CD4-positive, CD25-positive, alpha-beta regulatory T cell (primary cell): ENCODE measurements at regions not wholly inside any gene's neighbourhood (a gene's known extent, or its start where the extent isn't known, plus 50 kb on each side); places are given as distances from the start of the nearest gene placed in this dataset.

Experiments used
- ATAC-seq, 2 donors: fragments of 150-1000 bp; cut with Tn5 transposase; one replicate each; pipeline ENCODE4 v1.10.0; 2021; ENCODE audit warnings: low read depth in 2 of 2, moderate number of reproducible peaks in 2 of 2, moderate library complexity in 1 of 2
- DNase-seq, 3 donors: peaks; one replicate each; pipeline versions ENCODE4 v3.0.0 to v3.0.0-alpha.2; 2012 to 2022; ENCODE audit warnings: mixed read lengths in 1 of 3
- H3K27ac ChIP-seq: one replicate; pipeline ENCODE4 v1.7.0; 2013; ENCODE audit warnings: mild to moderate bottlenecking, low read length; ENCODE audit not compliant: insufficient read depth, poor library complexity, severe bottlenecking
- H3K27me3 ChIP-seq: one replicate; pipeline ENCODE4 v1.7.0; 2013; ENCODE audit warnings: low read length; ENCODE audit not compliant: control insufficient read depth, insufficient read depth
- H3K36me3 ChIP-seq: one replicate; pipeline ENCODE4 v1.7.0; 2013; ENCODE audit warnings: mild to moderate bottlenecking, low read length, moderate library complexity; ENCODE audit not compliant: control insufficient read depth, insufficient read depth
- H3K4me1 ChIP-seq: 2 replicates; pipeline ENCODE4 v1.7.0; 2013; ENCODE audit warnings: mild to moderate bottlenecking, low read length; ENCODE audit not compliant: insufficient read depth, control insufficient read depth, poor library complexity, severe bottlenecking
- H3K4me3 ChIP-seq: one replicate; pipeline ENCODE4 v1.7.0; 2013; ENCODE audit warnings: low read depth, mild to moderate bottlenecking, low read length, moderate library complexity
- H3K9me3 ChIP-seq, 2 experiments: 1 replicate in 1 of 2; 2 replicates in 1 of 2; pipeline ENCODE4 v1.7.0; 2013; ENCODE audit warnings: low read length in 2 of 2, mild to moderate bottlenecking in 1 of 2, moderate library complexity in 1 of 2; ENCODE audit not compliant: control insufficient read depth in 2 of 2
- H3K27ac Mint-ChIP-seq, 3 donors: one replicate each; pipeline ENCODE4 v1.8.0; 2020 to 2022; ENCODE audit warnings: mild to moderate bottlenecking in 3 of 3, mixed read lengths in 3 of 3, moderate library complexity in 2 of 3
- H3K27me3 Mint-ChIP-seq: one replicate; pipeline ENCODE4 v1.8.0; 2022; ENCODE audit warnings: mild to moderate bottlenecking, mixed read lengths
- H3K36me3 Mint-ChIP-seq: one replicate; pipeline ENCODE4 v1.8.0; 2020; ENCODE audit warnings: mixed read lengths
- H3K4me1 Mint-ChIP-seq, 4 donors: one replicate each; pipeline ENCODE4 v1.8.0; 2020 to 2022; ENCODE audit warnings: mixed read lengths in 4 of 4, mild to moderate bottlenecking in 1 of 4
- H3K4me3 Mint-ChIP-seq, 4 donors: one replicate each; pipeline ENCODE4 v1.8.0; 2020 to 2022; ENCODE audit warnings: mild to moderate bottlenecking in 4 of 4, mixed read lengths in 4 of 4, moderate library complexity in 3 of 4
- H3K9me3 Mint-ChIP-seq, 7 donors: one replicate each; pipeline ENCODE4 v1.8.0; 2020 to 2022; ENCODE audit warnings: mixed read lengths in 7 of 7, mild to moderate bottlenecking in 3 of 7, moderate library complexity in 2 of 7

GRCh38 chr3:153625506-153625905 lies 463.5 kb downstream of the RAP2B start:
- peaks cover 27 to 84% (median 50%) of the 10 kb centered on the region in 4 donors for H3K4me1 Mint-ChIP-seq
- peaks cover 36% of the 10 kb centered on the region for H3K4me1 ChIP-seq
- H3K4me3 ChIP-seq: no peak overlapping the region
- no peak overlapping the region for H3K27ac ChIP-seq
- peaks cover 2% of the 10 kb centered on the region for H3K27me3 ChIP-seq
- no peak for DNase-seq
- peaks cover 0 to 5% (median 0%) of the 10 kb centered on the region in 7 donors for H3K9me3 Mint-ChIP-seq
- ATAC-seq: no peak
- H3K27me3 Mint-ChIP-seq: no peaks in the 10 kb centered on the region
- no peaks in the 10 kb centered on the region for H3K36me3 ChIP-seq
- peaks cover 0 to 2% of the 10 kb centered on the region in 2 experiments for H3K9me3 ChIP-seq
- H3K36me3 Mint-ChIP-seq: no peaks in the 10 kb centered on the region
- peak overlapping the region; percentile 68 to 93 (median 72) for H3K27ac Mint-ChIP-seq
- no peak overlapping the region for H3K4me3 Mint-ChIP-seq

DNA sequence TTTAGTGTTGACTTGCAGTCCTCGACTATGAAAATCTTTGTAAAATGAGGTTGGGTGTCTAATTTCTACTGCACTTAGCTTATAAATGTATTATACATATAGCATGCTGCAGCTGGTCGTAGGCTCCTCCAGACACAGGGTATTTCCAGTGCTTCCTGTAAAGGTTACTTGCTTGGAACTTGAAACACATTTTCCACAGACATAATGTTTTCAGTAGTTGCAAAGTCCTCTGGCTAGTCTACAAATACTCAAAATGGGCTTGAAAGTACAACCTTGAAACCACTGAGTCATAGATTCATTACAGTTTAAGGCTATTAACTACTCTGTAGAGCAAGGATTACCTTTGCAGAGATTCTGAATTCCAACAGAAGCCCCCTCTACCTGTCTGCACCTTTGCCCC lies 464.1 kb downstream of the RAP2B start:
- peaks cover 2% of the 10 kb centered on the region for H3K27me3 ChIP-seq
- peaks cover 36% of the 10 kb centered on the region for H3K4me1 ChIP-seq
- ATAC-seq (no peak), DNase-seq (no peak)
- Mint-ChIP-seq H3K27me3 (no peaks in the 10 kb centered on the region), H3K9me3 (no peaks in the 10 kb centered on the region), H3K4me1 (peaks cover 27 to 83% (median 47%) of the 10 kb centered on the region in 4 donors), H3K4me3 (no peak overlapping the region), H3K27ac (no peak overlapping the region), H3K36me3 (no peaks in the 10 kb centered on the region)
- no peak overlapping the region for H3K4me3 ChIP-seq
- no peak overlapping the region for H3K27ac ChIP-seq
- no peaks in the 10 kb centered on the region for H3K9me3 ChIP-seq
- H3K36me3 ChIP-seq: no peaks in the 10 kb centered on the region

- Mint-ChIP-seq H3K36me3 (no peaks in the 10 kb centered on the region), H3K27me3 (peaks cover 4% of the 10 kb centered on the region), H3K27ac (peak overlapping the region in 1 of 3 donors; percentile 57), H3K4me3 (peak overlapping the region in 2 of 4 donors; percentile 39 to 52), H3K9me3 (no peaks in the 10 kb centered on the region), H3K4me1 (peaks cover 16 to 70% (median 29%) of the 10 kb centered on the region in 4 donors)
- peak overlapping the region; percentile 29 for H3K4me3 ChIP-seq
- H3K4me1 ChIP-seq: peaks cover 13% of the 10 kb centered on the region
- no peak for DNase-seq
- ATAC-seq: no peak
- peaks cover 2% of the 10 kb centered on the region for H3K27me3 ChIP-seq
- H3K27ac ChIP-seq: no peak overlapping the region
- H3K36me3 ChIP-seq: no peaks in the 10 kb centered on the region
- no peaks in the 10 kb centered on the region for H3K9me3 ChIP-seq
These were observed 466.6 kb downstream of the RAP2B start for GRCh38 chr3:153628591-153628990.

GRCh38 chr3:153629148-153629547 lies 467.1 kb downstream of the RAP2B start:
- no peaks in the 10 kb centered on the region for H3K36me3 Mint-ChIP-seq
- Histone ChIP-seq H3K36me3 (no peaks in the 10 kb centered on the region), H3K9me3 (no peaks in the 10 kb centered on the region), H3K4me3 (no peak overlapping the region), H3K27ac (no peak overlapping the region), H3K27me3 (peaks cover 2% of the 10 kb centered on the region), H3K4me1 (peaks cover 7% of the 10 kb centered on the region)
- peaks cover 4% of the 10 kb centered on the region for H3K27me3 Mint-ChIP-seq
- H3K27ac Mint-ChIP-seq: no peak overlapping the region
- no peak overlapping the region for H3K4me3 Mint-ChIP-seq
- DNase-seq: no peak
- no peak for ATAC-seq
- no peaks in the 10 kb centered on the region for H3K9me3 Mint-ChIP-seq
- peaks cover 13 to 64% (median 25%) of the 10 kb centered on the region in 4 donors for H3K4me1 Mint-ChIP-seq

GRCh38 chr3:153631102-153631501 lies 469.1 kb downstream of the RAP2B start:
- ATAC-seq: no peak
- no peaks in the 10 kb centered on the region for H3K4me1 ChIP-seq
- no peaks in the 10 kb centered on the region for H3K36me3 Mint-ChIP-seq
- H3K27ac Mint-ChIP-seq: no peak overlapping the region
- no peak overlapping the region for H3K27ac ChIP-seq
- H3K27me3 ChIP-seq: peaks cover 2% of the 10 kb centered on the region
- no peaks in the 10 kb centered on the region for H3K9me3 Mint-ChIP-seq
- H3K27me3 Mint-ChIP-seq: peaks cover 4% of the 10 kb centered on the region
- no peak overlapping the region for H3K4me3 ChIP-seq
- H3K36me3 ChIP-seq: no peaks in the 10 kb centered on the region
- H3K4me3 Mint-ChIP-seq: no peak overlapping the region
- H3K4me1 Mint-ChIP-seq: peaks cover 0 to 50% (median 15%) of the 10 kb centered on the region in 4 donors
- no peaks in the 10 kb centered on the region for H3K9me3 ChIP-seq
- DNase-seq: no peak

DNA sequence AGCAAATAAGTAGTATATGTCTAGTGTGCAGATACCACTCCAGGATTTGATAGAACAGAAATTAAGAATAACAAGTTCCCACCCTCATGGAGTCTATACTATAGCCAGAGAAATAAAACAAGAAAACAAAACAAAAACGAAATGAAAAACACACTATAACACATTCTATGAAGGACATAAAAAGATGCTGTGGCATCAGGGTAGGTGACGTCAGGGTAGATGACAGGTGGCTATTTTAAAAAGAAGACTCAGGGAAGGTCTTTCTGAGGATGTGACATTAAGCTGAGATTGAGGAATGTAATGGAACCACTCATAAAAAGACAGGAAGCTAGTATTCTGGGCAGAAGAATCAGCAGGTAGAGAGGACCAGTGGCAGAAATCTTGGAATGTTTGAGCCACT lies 469.6 kb downstream of the RAP2B start:
- no peak overlapping the region for H3K4me3 ChIP-seq
- peaks cover 0 to 45% (median 13%) of the 10 kb centered on the region in 4 donors for H3K4me1 Mint-ChIP-seq
- H3K9me3 ChIP-seq: no peaks in the 10 kb centered on the region
- H3K27me3 ChIP-seq: peaks cover 5% of the 10 kb centered on the region
- no peak overlapping the region for H3K4me3 Mint-ChIP-seq
- no peak for DNase-seq
- H3K4me1 ChIP-seq: no peaks in the 10 kb centered on the region
- no peaks in the 10 kb centered on the region for H3K9me3 Mint-ChIP-seq
- no peak overlapping the region for H3K27ac ChIP-seq
- no peaks in the 10 kb centered on the region for H3K36me3 Mint-ChIP-seq
- H3K27me3 Mint-ChIP-seq: peaks cover 4% of the 10 kb centered on the region
- H3K36me3 ChIP-seq: no peaks in the 10 kb centered on the region
- H3K27ac Mint-ChIP-seq: peak overlapping the region in 1 of 3 donors; percentile 26
- no peak for ATAC-seq

DNA sequence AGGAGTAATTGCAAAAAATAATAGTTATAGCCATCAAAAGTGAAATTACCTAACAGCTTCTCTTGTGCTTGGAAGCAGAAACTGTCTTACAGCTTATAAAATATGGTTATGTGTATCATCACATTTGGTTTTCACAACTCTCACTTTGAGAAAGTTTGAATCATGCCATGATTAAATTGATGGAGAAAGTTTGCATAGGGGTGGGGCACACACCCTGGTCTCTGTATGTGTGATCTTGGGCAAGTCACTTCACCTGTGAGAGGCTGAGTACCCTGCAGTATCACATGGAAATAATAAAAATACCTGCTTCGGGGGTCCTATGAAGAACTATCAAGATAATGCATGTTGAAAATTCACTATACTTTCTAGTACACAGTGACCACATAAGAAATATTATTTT lies 471.4 kb downstream of the RAP2B start:
- H3K36me3 ChIP-seq: no peaks in the 10 kb centered on the region
- no peaks in the 10 kb centered on the region for H3K9me3 ChIP-seq
- no peak overlapping the region for H3K27ac ChIP-seq
- Mint-ChIP-seq H3K36me3 (no peaks in the 10 kb centered on the region), H3K27ac (no peak overlapping the region), H3K4me3 (no peak overlapping the region), H3K27me3 (peaks cover 4% of the 10 kb centered on the region), H3K9me3 (no peaks in the 10 kb centered on the region), H3K4me1 (peaks cover 0 to 33% (median 9%) of the 10 kb centered on the region in 4 donors)
- no peaks in the 10 kb centered on the region for H3K4me1 ChIP-seq
- H3K4me3 ChIP-seq: no peak overlapping the region
- peaks cover 5% of the 10 kb centered on the region for H3K27me3 ChIP-seq
- ATAC-seq (no peak), DNase-seq (no peak)

DNA sequence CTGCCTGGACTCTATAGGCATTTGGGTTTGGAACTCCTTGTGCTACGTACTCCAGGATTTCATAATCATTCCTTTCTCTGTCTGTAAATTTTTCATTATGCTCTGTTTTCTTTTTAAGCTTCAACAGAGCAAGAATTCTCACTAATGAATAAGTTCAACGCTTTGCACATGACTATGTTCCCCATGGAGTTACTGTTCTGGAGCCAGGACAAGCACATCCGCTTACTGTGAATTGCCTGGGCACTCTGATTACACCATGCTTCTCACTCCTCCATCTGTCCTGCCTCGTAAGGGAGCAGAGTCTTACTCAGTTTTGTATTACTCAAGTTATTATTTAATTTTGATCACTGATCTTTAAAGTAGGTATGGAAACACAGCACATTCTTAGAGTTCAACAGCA lies 472.7 kb downstream of the RAP2B start:
- peaks cover 4% of the 10 kb centered on the region for H3K27me3 Mint-ChIP-seq
- Histone ChIP-seq H3K4me3 (no peak overlapping the region), H3K9me3 (no peaks in the 10 kb centered on the region), H3K36me3 (no peaks in the 10 kb centered on the region), H3K27ac (no peak overlapping the region), H3K27me3 (peaks cover 3% of the 10 kb centered on the region), H3K4me1 (no peaks in the 10 kb centered on the region)
- H3K27ac Mint-ChIP-seq: no peak overlapping the region
- H3K4me1 Mint-ChIP-seq: peaks cover 0 to 27% (median 7%) of the 10 kb centered on the region in 4 donors
- no peak for DNase-seq
- H3K36me3 Mint-ChIP-seq: no peaks in the 10 kb centered on the region
- no peak overlapping the region for H3K4me3 Mint-ChIP-seq
- no peak for ATAC-seq
- H3K9me3 Mint-ChIP-seq: no peaks in the 10 kb centered on the region
